Loucy (cell line): ENCODE measurements at regions not wholly inside any gene's neighbourhood (a gene's known extent, or its start where the extent isn't known, plus 50 kb on each side); places are given as distances from the start of the nearest gene placed in this dataset.

Source experiments
- H2AFZ ChIP-seq: fragments of 200-600 bp; sonication (generic); 2 replicates; pipeline ENCODE4 v1.6.0; 2016; ENCODE audit warnings: antibody characterized with exemption, mild to moderate bottlenecking, low read length, moderate library complexity
- H3F3A ChIP-seq: fragments of 200-600 bp; 2 replicates; pipeline ENCODE4 v1.6.0; 2016; ENCODE audit warnings: antibody characterized with exemption, low read depth, mild to moderate bottlenecking
- H3K27me3 ChIP-seq: fragments of 200-600 bp; sonication (generic); 2 replicates; pipeline ENCODE4 v1.6.1; 2014; ENCODE audit warnings: low read length, mild to moderate bottlenecking; ENCODE audit not compliant: insufficient read depth, poor library complexity, severe bottlenecking
- H3K36me3 ChIP-seq: fragments of 200-600 bp; sonication (generic); 2 replicates; pipeline ENCODE4 v1.6.1; 2016; ENCODE audit warnings: low read length; ENCODE audit not compliant: insufficient read depth
- H3K4me1 ChIP-seq: fragments of 200-600 bp; sonication (generic); 2 replicates; pipeline ENCODE4 v1.5.1; 2014; ENCODE audit warnings: low read length, mild to moderate bottlenecking; ENCODE audit not compliant: insufficient read depth, poor library complexity, severe bottlenecking
- H3K4me2 ChIP-seq: fragments of 200-600 bp; sonication (generic); 2 replicates; pipeline ENCODE4 v1.6.0; 2014; ENCODE audit warnings: antibody characterized with exemption, low read length, low read depth, mild to moderate bottlenecking; ENCODE audit not compliant: poor library complexity, severe bottlenecking
- H3K4me3 ChIP-seq: fragments of 200-600 bp; sonication (generic); 2 replicates; pipeline ENCODE4 v1.5.1; 2014; ENCODE audit warnings: low read length, mild to moderate bottlenecking, mixed read lengths; ENCODE audit not compliant: poor library complexity, severe bottlenecking
- H3K79me2 ChIP-seq: fragments of 200-600 bp; sonication (generic); 2 replicates; pipeline ENCODE4 v1.6.1; 2014; ENCODE audit warnings: low read length; ENCODE audit not compliant: insufficient read depth
- H3K9ac ChIP-seq: fragments of 200-600 bp; sonication (generic); 2 replicates; pipeline ENCODE4 v1.6.0; 2014; ENCODE audit warnings: mild to moderate bottlenecking, low read depth, low read length, moderate library complexity; ENCODE audit not compliant: poor library complexity, severe bottlenecking
- H3K9me2 ChIP-seq: fragments of 200-600 bp; sonication (generic); replicated peaks from 2 replicates; pipeline ENCODE4 v1.6.1; 2016; ENCODE audit warnings: low read depth, low read length, mixed read lengths
- H3K9me3 ChIP-seq: fragments of 200-600 bp; sonication (generic); 2 replicates; pipeline ENCODE4 v1.6.1; 2014; ENCODE audit warnings: mild to moderate bottlenecking, antibody characterized with exemption, low read length, low read depth; ENCODE audit not compliant: insufficient read depth
- H4K20me1 ChIP-seq: fragments of 200-600 bp; sonication (generic); 2 replicates; pipeline ENCODE4 v1.6.0; 2014; ENCODE audit warnings: antibody characterized with exemption, low read length, mild to moderate bottlenecking; ENCODE audit not compliant: insufficient read depth, poor library complexity, severe bottlenecking
- EZH2phosphoT487 ChIP-seq: fragments of 200-600 bp; IDR thresholded peaks from 2 replicates; pipeline ENCODE4 v1.6.1; 2018; ENCODE audit warnings: antibody characterized with exemption, mild to moderate bottlenecking, moderate library complexity, borderline replicate concordance
- TF ChIP-seq, protein P1 (sequence below): fragments of 200-600 bp; sonication (generic); conservative IDR thresholded peaks from 2 replicates; pipeline ENCODE4 v1.5.1; 2014; ENCODE audit warnings: mild to moderate bottlenecking, antibody characterized with exemption, low read length

DNA sequence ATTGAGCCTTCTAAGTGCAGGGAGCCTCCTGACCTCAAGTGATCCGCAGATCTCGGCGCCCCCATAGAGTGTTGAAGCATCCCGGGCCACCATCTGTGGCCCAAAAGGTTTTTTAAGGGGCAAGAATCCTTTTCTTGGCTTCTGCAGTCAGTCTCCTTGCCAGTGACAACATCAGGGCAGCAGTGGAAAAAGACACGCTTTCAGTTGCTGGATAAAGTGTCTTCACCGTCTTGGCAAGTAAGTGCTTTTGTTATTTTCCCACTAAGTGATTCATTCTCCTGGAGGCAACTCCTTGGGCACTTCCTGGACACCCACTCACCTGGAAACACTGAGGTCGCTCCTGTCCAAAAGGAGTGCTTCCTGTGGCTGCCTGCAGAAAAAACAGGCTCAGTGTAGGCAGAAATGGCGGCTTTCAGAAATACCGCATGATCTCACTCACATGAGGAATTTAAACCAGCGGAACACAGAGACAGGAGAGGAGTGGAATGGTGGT lies 71.7 kb upstream of the ABHD2 start:
- Histone ChIP-seq H2AFZ (peak overlapping the region; percentile 95; the same call in 1 of the 2 replicates), H3K36me3 (no peaks in the 10 kb centered on the region), H3K9ac (no peak overlapping the region), H3K9me2 (no peaks in the 10 kb centered on the region), H3K9me3 (no peaks in the 10 kb centered on the region), H3F3A (no peaks in the 10 kb centered on the region), H3K79me2 (no peaks in the 10 kb centered on the region), H3K4me3 (no peak overlapping the region), H4K20me1 (no peaks in the 10 kb centered on the region), H3K4me2 (no peak overlapping the region), H3K4me1 (peaks cover 4% of the 10 kb centered on the region), H3K27me3 (no peaks in the 10 kb centered on the region)
- TF ChIP-seq EZH2phosphoT487, result no peak

DNA sequence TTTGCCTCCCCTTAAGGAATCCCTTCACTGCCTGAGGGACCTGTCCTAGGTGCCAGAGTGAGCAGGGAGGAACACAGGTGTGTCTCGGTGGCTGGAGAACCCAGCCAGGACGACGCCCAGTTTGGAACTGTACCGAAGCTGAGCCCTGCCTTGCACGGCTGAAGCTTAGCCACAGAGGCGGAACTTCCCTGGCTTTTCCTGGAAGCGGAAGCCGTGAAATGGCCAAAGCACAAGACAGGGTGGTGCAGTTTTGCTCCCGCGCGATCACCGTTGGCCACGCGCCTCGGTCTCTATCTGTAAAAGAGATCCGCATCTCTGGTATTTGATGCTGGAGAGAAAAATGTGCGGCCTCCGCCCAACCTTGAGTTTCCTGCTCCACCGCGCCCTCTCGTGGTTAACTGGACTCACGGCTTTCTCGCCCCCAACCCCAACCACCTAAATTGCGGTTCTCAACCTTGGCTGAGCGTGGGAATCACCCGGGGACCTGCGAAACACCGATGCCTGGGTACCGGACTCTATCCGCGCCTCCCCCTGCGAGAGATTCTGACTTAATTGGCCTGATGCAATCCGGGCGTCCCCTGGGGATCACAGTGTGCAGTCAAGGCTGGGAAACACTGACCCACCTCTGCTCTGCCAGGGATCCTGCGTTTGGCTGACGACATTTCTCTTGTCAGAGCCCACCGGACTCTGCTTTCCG lies 70.7 kb upstream of the ABHD2 start:
- no peak for TF ChIP-seq EZH2phosphoT487
- TF ChIP-seq, protein P1, sequence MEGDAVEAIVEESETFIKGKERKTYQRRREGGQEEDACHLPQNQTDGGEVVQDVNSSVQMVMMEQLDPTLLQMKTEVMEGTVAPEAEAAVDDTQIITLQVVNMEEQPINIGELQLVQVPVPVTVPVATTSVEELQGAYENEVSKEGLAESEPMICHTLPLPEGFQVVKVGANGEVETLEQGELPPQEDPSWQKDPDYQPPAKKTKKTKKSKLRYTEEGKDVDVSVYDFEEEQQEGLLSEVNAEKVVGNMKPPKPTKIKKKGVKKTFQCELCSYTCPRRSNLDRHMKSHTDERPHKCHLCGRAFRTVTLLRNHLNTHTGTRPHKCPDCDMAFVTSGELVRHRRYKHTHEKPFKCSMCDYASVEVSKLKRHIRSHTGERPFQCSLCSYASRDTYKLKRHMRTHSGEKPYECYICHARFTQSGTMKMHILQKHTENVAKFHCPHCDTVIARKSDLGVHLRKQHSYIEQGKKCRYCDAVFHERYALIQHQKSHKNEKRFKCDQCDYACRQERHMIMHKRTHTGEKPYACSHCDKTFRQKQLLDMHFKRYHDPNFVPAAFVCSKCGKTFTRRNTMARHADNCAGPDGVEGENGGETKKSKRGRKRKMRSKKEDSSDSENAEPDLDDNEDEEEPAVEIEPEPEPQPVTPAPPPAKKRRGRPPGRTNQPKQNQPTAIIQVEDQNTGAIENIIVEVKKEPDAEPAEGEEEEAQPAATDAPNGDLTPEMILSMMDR, result peak; percentile 88
- Histone ChIP-seq H3K9ac (no peak overlapping the region), H3K4me3 (peak overlapping the region; percentile 62)

DNA sequence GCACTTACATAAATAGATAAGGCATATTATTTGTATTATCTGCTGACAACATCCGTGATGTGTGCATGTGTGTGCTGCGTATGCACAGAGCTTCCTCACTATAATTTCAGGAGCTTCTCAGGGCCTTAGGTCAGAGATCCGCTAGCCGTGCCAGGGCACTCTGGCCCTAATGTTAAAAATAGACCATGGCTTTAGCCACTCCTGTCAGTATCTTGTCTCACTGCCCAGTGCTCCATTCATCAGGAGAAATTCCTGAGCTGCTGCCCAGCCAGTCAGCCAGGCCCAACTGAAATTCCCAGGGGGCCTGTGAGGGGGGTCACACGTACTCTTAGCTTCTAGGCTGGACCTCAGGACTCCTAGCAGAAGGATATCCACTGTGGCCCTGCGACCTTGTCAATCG lies 70.0 kb upstream of the ABHD2 start:
- Histone ChIP-seq H2AFZ (no peak overlapping the region), H3F3A (no peaks in the 10 kb centered on the region), H3K36me3 (no peaks in the 10 kb centered on the region), H3K9ac (no peak overlapping the region), H3K4me1 (peaks cover 4% of the 10 kb centered on the region), H3K4me3 (no peak overlapping the region), H3K4me2 (peak overlapping the region; percentile 65), H3K9me2 (no peaks in the 10 kb centered on the region), H3K79me2 (no peaks in the 10 kb centered on the region), H3K27me3 (no peaks in the 10 kb centered on the region), H4K20me1 (no peaks in the 10 kb centered on the region), H3K9me3 (no peaks in the 10 kb centered on the region)
- TF ChIP-seq, protein P1, result no peak
- TF ChIP-seq EZH2phosphoT487, result no peak

More for the DNA sequence above, 70.7 kb upstream of the ABHD2 start:
- H3K36me3 ChIP-seq, result no peaks in the 10 kb centered on the region
- no peaks in the 10 kb centered on the region for H3F3A ChIP-seq
- no peaks in the 10 kb centered on the region for H3K9me2 ChIP-seq
- H3K9me3 ChIP-seq, result no peaks in the 10 kb centered on the region
- no peaks in the 10 kb centered on the region for H4K20me1 ChIP-seq
- peak overlapping the region; percentile 95 for H2AFZ ChIP-seq
- H3K4me1 ChIP-seq, result peaks cover 4% of the 10 kb centered on the region
- no peaks in the 10 kb centered on the region for H3K79me2 ChIP-seq
- no peaks in the 10 kb centered on the region for H3K27me3 ChIP-seq
- H3K4me2 ChIP-seq, result peak overlapping the region; percentile 65

DNA sequence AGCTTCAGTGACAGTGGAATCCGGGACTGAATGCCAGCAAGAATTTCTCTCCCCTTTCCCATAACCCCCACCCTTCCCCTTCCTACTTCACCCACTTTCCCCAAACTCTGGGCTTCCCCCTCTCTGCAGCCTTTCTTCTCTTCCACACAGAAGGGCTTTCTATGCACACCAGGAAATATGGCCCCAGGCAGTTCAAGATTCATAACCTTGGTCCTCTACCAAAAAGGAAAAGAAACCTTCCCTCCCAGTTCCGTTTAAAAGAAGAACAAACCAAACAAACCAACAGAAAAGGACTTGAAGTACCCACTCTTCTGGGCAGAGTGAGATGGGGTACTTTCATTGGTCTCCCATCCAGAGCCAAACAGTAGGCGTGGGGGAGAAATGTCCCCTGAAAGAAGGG lies 68.8 kb upstream of the ABHD2 start:
- Histone ChIP-seq H3F3A (no peaks in the 10 kb centered on the region), H3K79me2 (no peaks in the 10 kb centered on the region), H3K4me3 (no peak overlapping the region), H3K4me2 (no peak overlapping the region), H3K9ac (no peak overlapping the region), H3K27me3 (no peaks in the 10 kb centered on the region), H2AFZ (no peak overlapping the region), H3K9me2 (no peaks in the 10 kb centered on the region), H3K9me3 (no peaks in the 10 kb centered on the region), H3K36me3 (no peaks in the 10 kb centered on the region), H3K4me1 (peaks cover 4% of the 10 kb centered on the region), H4K20me1 (no peaks in the 10 kb centered on the region)
- TF ChIP-seq EZH2phosphoT487, result no peak
- TF ChIP-seq, protein P1, result no peak
